Activated CD8-positive, alpha-beta memory T cell treated with anti-CD3 and anti-CD28 coated beads, Interleukin-2, amount 50 U/mL, for 48 hours (primary cell): ENCODE measurements at regions not wholly inside any gene's neighbourhood (a gene's known extent, or its start where the extent isn't known, plus 50 kb on each side); places are given as distances from the start of the nearest gene placed in this dataset.

Experiments used
- DNase-seq: peaks from one replicate; pipeline ENCODE4 v3.0.0-alpha.2; 2020

GRCh38 chr11:71307811-71308645, 55.7 kb upstream of the SHANK2 start:
- DNase-seq = peak; percentile 10

GRCh38 chr11:71305451-71306125, 53.2 kb upstream of the SHANK2 start:
- peak; percentile 12 for DNase-seq

- DNase-seq = peak; percentile 20
Observed at GRCh38 chr11:71305041-71305440, 52.7 kb upstream of the SHANK2 start.

- DNase-seq = peak; percentile 17
Observed at GRCh38 chr11:71304491-71304890, 52.1 kb upstream of the SHANK2 start.

GRCh38 chr11:71304045-71304444, 51.7 kb upstream of the SHANK2 start:
- DNase-seq = no peak

- no peak for DNase-seq
Observed at GRCh38 chr11:71302911-71303310, 50.5 kb upstream of the SHANK2 start.

- DNase-seq = no peak
Observed at GRCh38 chr11:71302534-71302909, 50.1 kb upstream of the SHANK2 start.
